WTC11 (cell line): ENCODE measurements at regions not wholly inside any gene's neighbourhood (a gene's known extent, or its start where the extent isn't known, plus 50 kb on each side); places are given as distances from the start of the nearest gene placed in this dataset.

Source experiments
- ATAC-seq: fragments of 200-7000 bp; cut with Tn5 transposase; 2 replicates; pipeline ENCODE4 v1.10.0; 2021; ENCODE audit warnings: mild to moderate bottlenecking, moderate library complexity
- CTCF ChIA-PET: fragments of 300-600 bp; sonication (Branson Sonifier 250); formaldehyde crosslinking; loops from one replicate; lab custom pipeline; 2021; ENCODE audit warnings: antibody characterized with exemption; lab: Charles Lee
- POLR2A ChIA-PET: fragments of 350-600 bp; sonication (Branson Sonifier 250); formaldehyde crosslinking; loops from one replicate; lab custom pipeline; 2021; ENCODE audit warnings: antibody characterized with exemption; lab: Charles Lee
- DNase-seq: peaks from one replicate; pipeline ENCODE4 v3.0.0; 2021; ENCODE audit warnings: low spot score
- H3K27ac Mint-ChIP-seq: 2 replicates; pipeline ENCODE4 v1.8.0; 2021; ENCODE audit warnings: mixed read lengths
- H3K27me3 Mint-ChIP-seq: 2 replicates; pipeline ENCODE4 v1.8.0; 2021; ENCODE audit warnings: low read depth, mild to moderate bottlenecking, moderate library complexity, mixed read lengths
- H3K36me3 Mint-ChIP-seq: 2 replicates; pipeline ENCODE4 v1.8.0; 2021; ENCODE audit warnings: mixed read lengths
- H3K4me1 Mint-ChIP-seq: 2 replicates; pipeline ENCODE4 v1.8.0; 2022; ENCODE audit warnings: mixed read lengths
- H3K4me3 Mint-ChIP-seq: 2 replicates; pipeline ENCODE4 v1.8.0; 2021; ENCODE audit warnings: mild to moderate bottlenecking, moderate library complexity, mixed read lengths
- H3K9me3 Mint-ChIP-seq: 2 replicates; pipeline ENCODE4 v1.8.0; 2021; ENCODE audit warnings: mixed read lengths
- AFF4 ChIP-seq: sonication (generic); formaldehyde crosslinking; IDR thresholded peaks from 2 replicates; pipeline ENCODE4 v1.8.1; 2023; ENCODE audit warnings: mild to moderate bottlenecking, missing genetic modification reagents, borderline replicate concordance
- AR ChIP-seq: fragments of 250-450 bp; sonication (Bioruptor Pico); IDR thresholded peaks from 2 replicates; pipeline ENCODE4 v1.9.0; 2021; ENCODE audit warnings: mild to moderate bottlenecking
- ERG ChIP-seq: fragments of 250-450 bp; sonication (Bioruptor Pico); IDR thresholded peaks from 2 replicates; pipeline ENCODE4 v1.8.0; 2021; ENCODE audit warnings: mild to moderate bottlenecking
- ESRRA ChIP-seq: sonication (generic); formaldehyde crosslinking; IDR thresholded peaks from 2 replicates; pipeline ENCODE4 v1.8.1; 2022; ENCODE audit warnings: mild to moderate bottlenecking, missing genetic modification reagents, borderline replicate concordance
- GABPB1 ChIP-seq: sonication (generic); formaldehyde crosslinking; IDR thresholded peaks from 2 replicates; pipeline ENCODE4 v1.8.1; 2023; ENCODE audit warnings: mild to moderate bottlenecking, missing genetic modification reagents
- MYBL2 ChIP-seq: sonication (generic); formaldehyde crosslinking; IDR thresholded peaks from 2 replicates; pipeline ENCODE4 v1.8.1; 2023; ENCODE audit warnings: mild to moderate bottlenecking, moderate library complexity, missing genetic modification reagents
- NFATC4 ChIP-seq: fragments of 250-450 bp; sonication (Bioruptor Pico); IDR thresholded peaks from 2 replicates; pipeline ENCODE4 v1.9.0; 2021; ENCODE audit warnings: mild to moderate bottlenecking
- PRRX2 ChIP-seq: fragments of 250-450 bp; sonication (Bioruptor Pico); IDR thresholded peaks from 2 replicates; pipeline ENCODE4 v1.8.0; 2021; ENCODE audit warnings: mild to moderate bottlenecking
- SMAD3 ChIP-seq: sonication (generic); formaldehyde crosslinking; IDR thresholded peaks from 2 replicates; pipeline ENCODE4 v1.8.0; 2022; ENCODE audit warnings: missing genetic modification reagents, mild to moderate bottlenecking, borderline replicate concordance
- USF2 ChIP-seq: sonication (generic); formaldehyde crosslinking; IDR thresholded peaks from 2 replicates; pipeline ENCODE4 v1.8.1; 2023; ENCODE audit warnings: mild to moderate bottlenecking, missing genetic modification reagents, moderate library complexity
- ZNF416 ChIP-seq: fragments of 250-450 bp; sonication (Bioruptor Pico); IDR thresholded peaks from 2 replicates; pipeline ENCODE4 v1.9.0; 2021; ENCODE audit warnings: mild to moderate bottlenecking, inconsistent platforms
- ZNF425 ChIP-seq: fragments of 250-450 bp; sonication (Bioruptor Pico); conservative IDR thresholded peaks from 2 replicates; pipeline ENCODE4 v1.9.0; 2021; ENCODE audit warnings: mild to moderate bottlenecking
- TF ChIP-seq, protein P1 (sequence below): fragments of 250-450 bp; sonication (Bioruptor Pico); IDR thresholded peaks from 2 replicates; pipeline ENCODE4 v2.1.2; 2022; ENCODE audit warnings: mild to moderate bottlenecking, moderate library complexity
- TF ChIP-seq, protein P2 (sequence below): sonication (generic); formaldehyde crosslinking; IDR thresholded peaks from 2 replicates; pipeline ENCODE4 v1.8.1; 2022; ENCODE audit warnings: missing genetic modification reagents, borderline replicate concordance
- TF ChIP-seq, protein P3 (sequence below): fragments of 250-450 bp; sonication (Bioruptor Pico); IDR thresholded peaks from 2 replicates; pipeline ENCODE4 v1.9.0; 2021; ENCODE audit warnings: mild to moderate bottlenecking, borderline replicate concordance

DNA sequence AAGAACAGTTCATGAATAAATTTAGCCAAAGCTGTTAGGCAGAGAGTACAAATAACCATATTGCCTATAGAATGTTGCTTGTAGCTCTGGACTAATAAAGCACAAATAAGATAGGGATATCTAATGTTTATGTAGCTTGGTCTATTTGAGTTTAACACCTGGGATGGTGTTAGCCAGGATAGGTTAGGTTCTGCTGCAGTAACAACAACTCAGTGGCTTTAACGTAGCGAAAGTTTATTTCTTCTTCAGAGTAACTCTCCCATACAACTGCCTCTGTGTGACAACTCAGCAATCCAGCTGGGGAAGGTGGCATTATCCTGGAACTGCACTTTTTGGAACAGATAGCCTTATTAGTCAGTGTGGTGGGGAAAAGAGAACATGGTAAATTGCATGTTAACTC, 52.2 kb upstream of the STEAP4 start:
- ATAC-seq (no peak), DNase-seq (no peak)
- CTCF ChIA-PET = interaction anchor here (1.5 kb wide), 1 partner anchor 116 kb away, joined by 5 read pairs; no protein-coding TSS in a partner anchor
- H3K27ac Mint-ChIP-seq = no peak overlapping the region
- H3K4me1 Mint-ChIP-seq = peaks cover 22% of the 10 kb centered on the region
- no peaks in the 10 kb centered on the region for H3K36me3 Mint-ChIP-seq
- H3K4me3 Mint-ChIP-seq = no peak overlapping the region
- POLR2A ChIA-PET = no interaction called here
- TF ChIP-seq ERG (CRISPR knock-in tag) = no peak
- TF ChIP-seq SMAD3 = no peak
- TF ChIP-seq AR (CRISPR knock-in tag) = no peak
- TF ChIP-seq, protein P1, sequence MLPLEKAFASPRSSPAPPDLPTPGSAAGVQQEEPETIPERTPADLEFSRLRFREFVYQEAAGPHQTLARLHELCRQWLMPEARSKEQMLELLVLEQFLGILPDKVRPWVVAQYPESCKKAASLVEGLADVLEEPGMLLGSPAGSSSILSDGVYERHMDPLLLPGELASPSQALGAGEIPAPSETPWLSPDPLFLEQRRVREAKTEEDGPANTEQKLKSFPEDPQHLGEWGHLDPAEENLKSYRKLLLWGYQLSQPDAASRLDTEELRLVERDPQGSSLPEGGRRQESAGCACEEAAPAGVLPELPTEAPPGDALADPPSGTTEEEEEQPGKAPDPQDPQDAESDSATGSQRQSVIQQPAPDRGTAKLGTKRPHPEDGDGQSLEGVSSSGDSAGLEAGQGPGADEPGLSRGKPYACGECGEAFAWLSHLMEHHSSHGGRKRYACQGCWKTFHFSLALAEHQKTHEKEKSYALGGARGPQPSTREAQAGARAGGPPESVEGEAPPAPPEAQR = no peak
- TF ChIP-seq USF2 (CRISPR knock-in tag) = no peak
- no peak for TF ChIP-seq MYBL2
- peaks cover 9% of the 10 kb centered on the region; the same call in 1 of the 2 replicates for H3K9me3 Mint-ChIP-seq
- no peaks in the 10 kb centered on the region for H3K27me3 Mint-ChIP-seq

DNA sequence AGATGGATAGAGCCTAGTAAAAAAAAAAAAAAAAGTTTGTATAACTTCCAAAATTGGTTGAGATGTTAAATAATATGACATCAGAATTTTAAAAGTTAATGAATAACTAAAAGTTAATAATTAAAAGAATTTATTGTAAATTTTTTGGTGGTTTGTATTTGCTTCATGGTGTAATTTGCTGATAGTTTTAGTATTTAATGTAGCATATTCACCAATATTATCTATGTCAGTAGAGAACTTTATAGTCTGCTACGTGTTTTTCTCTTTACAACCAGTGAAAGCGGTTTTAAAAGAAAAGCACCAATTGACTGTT, 51.8 kb upstream of the STEAP4 start:
- no peak overlapping the region for H3K27ac Mint-ChIP-seq
- no peaks in the 10 kb centered on the region for H3K36me3 Mint-ChIP-seq
- no peaks in the 10 kb centered on the region for H3K27me3 Mint-ChIP-seq
- POLR2A ChIA-PET = no interaction called here
- no peak overlapping the region for H3K4me3 Mint-ChIP-seq
- H3K9me3 Mint-ChIP-seq = peaks cover 9% of the 10 kb centered on the region; the same call in 1 of the 2 replicates
- CTCF ChIA-PET = interaction anchor here (1.5 to 2.6 kb wide), 2 partner anchors 11 to 115 kb away, joined by 6 to 17 read pairs; no protein-coding TSS in a partner anchor
- H3K4me1 Mint-ChIP-seq = peaks cover 18% of the 10 kb centered on the region
- DNase-seq = no peak
- ATAC-seq = no peak
- TF ChIP-seq, protein P2, sequence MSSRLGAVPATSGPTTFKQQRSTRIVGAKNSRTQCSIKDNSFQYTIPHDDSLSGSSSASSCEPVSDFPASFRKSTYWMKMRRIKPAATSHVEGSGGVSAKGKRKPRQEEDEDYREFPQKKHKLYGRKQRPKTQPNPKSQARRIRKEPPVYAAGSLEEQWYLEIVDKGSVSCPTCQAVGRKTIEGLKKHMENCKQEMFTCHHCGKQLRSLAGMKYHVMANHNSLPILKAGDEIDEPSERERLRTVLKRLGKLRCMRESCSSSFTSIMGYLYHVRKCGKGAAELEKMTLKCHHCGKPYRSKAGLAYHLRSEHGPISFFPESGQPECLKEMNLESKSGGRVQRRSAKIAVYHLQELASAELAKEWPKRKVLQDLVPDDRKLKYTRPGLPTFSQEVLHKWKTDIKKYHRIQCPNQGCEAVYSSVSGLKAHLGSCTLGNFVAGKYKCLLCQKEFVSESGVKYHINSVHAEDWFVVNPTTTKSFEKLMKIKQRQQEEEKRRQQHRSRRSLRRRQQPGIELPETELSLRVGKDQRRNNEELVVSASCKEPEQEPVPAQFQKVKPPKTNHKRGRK (CRISPR knock-in tag) = no peak
- no peak for TF ChIP-seq ZNF416 (CRISPR knock-in tag)
- TF ChIP-seq AFF4 (CRISPR knock-in tag) = no peak
- TF ChIP-seq PRRX2 (CRISPR knock-in tag) = no peak
- TF ChIP-seq ZNF425 (CRISPR knock-in tag) = no peak
- no peak for TF ChIP-seq NFATC4 (CRISPR knock-in tag)
- no peak for TF ChIP-seq ESRRA (CRISPR knock-in tag)
- TF ChIP-seq, protein P3, sequence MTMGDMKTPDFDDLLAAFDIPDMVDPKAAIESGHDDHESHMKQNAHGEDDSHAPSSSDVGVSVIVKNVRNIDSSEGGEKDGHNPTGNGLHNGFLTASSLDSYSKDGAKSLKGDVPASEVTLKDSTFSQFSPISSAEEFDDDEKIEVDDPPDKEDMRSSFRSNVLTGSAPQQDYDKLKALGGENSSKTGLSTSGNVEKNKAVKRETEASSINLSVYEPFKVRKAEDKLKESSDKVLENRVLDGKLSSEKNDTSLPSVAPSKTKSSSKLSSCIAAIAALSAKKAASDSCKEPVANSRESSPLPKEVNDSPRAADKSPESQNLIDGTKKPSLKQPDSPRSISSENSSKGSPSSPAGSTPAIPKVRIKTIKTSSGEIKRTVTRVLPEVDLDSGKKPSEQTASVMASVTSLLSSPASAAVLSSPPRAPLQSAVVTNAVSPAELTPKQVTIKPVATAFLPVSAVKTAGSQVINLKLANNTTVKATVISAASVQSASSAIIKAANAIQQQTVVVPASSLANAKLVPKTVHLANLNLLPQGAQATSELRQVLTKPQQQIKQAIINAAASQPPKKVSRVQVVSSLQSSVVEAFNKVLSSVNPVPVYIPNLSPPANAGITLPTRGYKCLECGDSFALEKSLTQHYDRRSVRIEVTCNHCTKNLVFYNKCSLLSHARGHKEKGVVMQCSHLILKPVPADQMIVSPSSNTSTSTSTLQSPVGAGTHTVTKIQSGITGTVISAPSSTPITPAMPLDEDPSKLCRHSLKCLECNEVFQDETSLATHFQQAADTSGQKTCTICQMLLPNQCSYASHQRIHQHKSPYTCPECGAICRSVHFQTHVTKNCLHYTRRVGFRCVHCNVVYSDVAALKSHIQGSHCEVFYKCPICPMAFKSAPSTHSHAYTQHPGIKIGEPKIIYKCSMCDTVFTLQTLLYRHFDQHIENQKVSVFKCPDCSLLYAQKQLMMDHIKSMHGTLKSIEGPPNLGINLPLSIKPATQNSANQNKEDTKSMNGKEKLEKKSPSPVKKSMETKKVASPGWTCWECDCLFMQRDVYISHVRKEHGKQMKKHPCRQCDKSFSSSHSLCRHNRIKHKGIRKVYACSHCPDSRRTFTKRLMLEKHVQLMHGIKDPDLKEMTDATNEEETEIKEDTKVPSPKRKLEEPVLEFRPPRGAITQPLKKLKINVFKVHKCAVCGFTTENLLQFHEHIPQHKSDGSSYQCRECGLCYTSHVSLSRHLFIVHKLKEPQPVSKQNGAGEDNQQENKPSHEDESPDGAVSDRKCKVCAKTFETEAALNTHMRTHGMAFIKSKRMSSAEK = no peak
- TF ChIP-seq GABPB1 (CRISPR knock-in tag) = no peak
